NCI-H1694 (cell line): ENCODE measurements at regions not wholly inside any gene's neighbourhood (a gene's known extent, or its start where the extent isn't known, plus 50 kb on each side); places are given as distances from the start of the nearest gene placed in this dataset.
"Not testable (repeated sequence)": the region's sequence is repeated elsewhere in the genome, so short reads cannot be mapped to it uniquely, and the experiment has no call there.

Experiments used
- DNase-seq: peaks from one replicate; lab custom pipeline; 2025; lab: John Stamatoyannopoulos, UW

- DNase-seq = no peak
These were observed 393.1 kb upstream of the ATP11B start for GRCh38 chr3:182399978-182400737.

GRCh38 chr3:182400838-182401237 is 392.5 kb upstream of the ATP11B start:
- DNase-seq = no peak

GRCh38 chr3:182404031-182404430 is 389.3 kb upstream of the ATP11B start:
- no peak for DNase-seq

- no peak for DNase-seq
These were observed 387.5 kb upstream of the ATP11B start for GRCh38 chr3:182405759-182406158.

GRCh38 chr3:182406786-182407185 is 386.5 kb upstream of the ATP11B start:
- no peak for DNase-seq

- DNase-seq = no peak
These were observed 383.3 kb upstream of the ATP11B start for GRCh38 chr3:182410051-182410450.

- DNase-seq = no peak
These were observed 381.2 kb upstream of the ATP11B start for GRCh38 chr3:182412066-182412465.

- DNase-seq = no peak
These were observed 380.2 kb upstream of the ATP11B start for GRCh38 chr3:182413061-182413460.

GRCh38 chr3:182413682-182414081 is 379.6 kb upstream of the ATP11B start:
- DNase-seq = no peak

GRCh38 chr3:182414586-182414985 is 378.7 kb upstream of the ATP11B start:
- DNase-seq = peak; percentile 1

GRCh38 chr3:182420741-182421140 is 372.6 kb upstream of the ATP11B start:
- no peak for DNase-seq

- DNase-seq = no peak
These were observed 369.3 kb upstream of the ATP11B start for GRCh38 chr3:182424006-182424405.

GRCh38 chr3:182425926-182426718 is 367.2 kb upstream of the ATP11B start:
- DNase-seq = not testable (repeated sequence)

- DNase-seq = not testable (repeated sequence)
These were observed 361.3 kb upstream of the ATP11B start for GRCh38 chr3:182431972-182432371.

- no peak for DNase-seq
These were observed 357.4 kb upstream of the ATP11B start for GRCh38 chr3:182435860-182436259.

- DNase-seq = no peak
These were observed 356.8 kb upstream of the ATP11B start for GRCh38 chr3:182436547-182436946.

- DNase-seq = no peak
These were observed 354.9 kb upstream of the ATP11B start for GRCh38 chr3:182438398-182438797.

GRCh38 chr3:182440101-182440500 is 353.2 kb upstream of the ATP11B start:
- DNase-seq = no peak

- no peak for DNase-seq
These were observed 347.7 kb upstream of the ATP11B start for GRCh38 chr3:182445576-182445975.

- no peak for DNase-seq
These were observed 342.1 kb upstream of the ATP11B start for GRCh38 chr3:182450942-182451787.

GRCh38 chr3:182451871-182452270 is 341.4 kb upstream of the ATP11B start:
- no peak for DNase-seq

GRCh38 chr3:182455011-182455410 is 338.3 kb upstream of the ATP11B start:
- DNase-seq = no peak
